Aorta (tissue), 5 donors: ENCODE measurements at regions not wholly inside any gene's neighbourhood (a gene's known extent, or its start where the extent isn't known, plus 50 kb on each side); places are given as distances from the start of the nearest gene placed in this dataset.

Source experiments
- ATAC-seq: fragments of 200-7000 bp; cut with Tn5 transposase; one replicate; pipeline ENCODE4 v1.9.1; 2022; ENCODE audit warnings: moderate library complexity; ENCODE audit not compliant: low FRiP score
- DNase-seq, 2 donors: peaks; one replicate each; pipeline ENCODE4 v3.0.0-alpha.2; 2020
- H3K27ac ChIP-seq, 2 donors: one replicate each; pipeline ENCODE4 v1.5.1; 2013; ENCODE audit warnings: low read length in 2 of 2, mild to moderate bottlenecking in 2 of 2, moderate library complexity in 2 of 2, control low read depth in 1 of 2, inconsistent platforms in 1 of 2, low read depth in 1 of 2
- H3K27me3 ChIP-seq, 2 donors: one replicate each; pipeline ENCODE4 v1.6.1; 2013; ENCODE audit warnings: control low read depth in 1 of 2, low read length in 1 of 2, mild to moderate bottlenecking in 1 of 2, moderate library complexity in 1 of 2; ENCODE audit not compliant: insufficient read depth in 2 of 2, control insufficient read depth in 1 of 2
- H3K36me3 ChIP-seq, 2 donors: one replicate each; pipeline ENCODE4 v1.6.1; 2013; ENCODE audit warnings: control low read depth in 1 of 2, low read length in 1 of 2, mild to moderate bottlenecking in 1 of 2; ENCODE audit not compliant: insufficient read depth in 2 of 2, control insufficient read depth in 1 of 2
- H3K4me1 ChIP-seq, 2 donors: one replicate each; pipeline ENCODE4 v1.6.1; 2013; ENCODE audit warnings: low read length in 2 of 2, control low read depth in 1 of 2, mild to moderate bottlenecking in 1 of 2, moderate library complexity in 1 of 2; ENCODE audit not compliant: insufficient read depth in 2 of 2, control insufficient read depth in 1 of 2
- H3K4me3 ChIP-seq, 2 donors: one replicate each; pipeline ENCODE4 v1.5.1; 2013; ENCODE audit warnings: low read length in 2 of 2, control low read depth in 1 of 2, mild to moderate bottlenecking in 1 of 2
- H3K9me3 ChIP-seq: one replicate; pipeline ENCODE4 v1.6.1; 2013; ENCODE audit warnings: mild to moderate bottlenecking, low read length; ENCODE audit not compliant: control insufficient read depth
- WGBS, 2 donors: extraction: QIAGEN DNeasy Blood & Tissue Kit; methylation state at CpG; one replicate each; pipeline ENCODE4 v1.1.7; 2013; 5-methylcytosine and 5-hydroxymethylcytosine counted together
- intact Hi-C, 2 donors: fragments of 100-400 bp; cut with DNase I; formaldehyde crosslinking; loops; one replicate each; pipeline versions ENCODE4 v1.14.2 to v1.15.0; 2022
- donor health status: healthy with polysubstance abuse.
- donor health status: Bipolar disorder and iron deficiency.
- donor health status: DM: no; HTN: no; CAD: no.
- donor health status: DM: no; HTN: no; CAD: no.
- donor health status: DM: yes; HTN: yes; CAD: no.

DNA sequence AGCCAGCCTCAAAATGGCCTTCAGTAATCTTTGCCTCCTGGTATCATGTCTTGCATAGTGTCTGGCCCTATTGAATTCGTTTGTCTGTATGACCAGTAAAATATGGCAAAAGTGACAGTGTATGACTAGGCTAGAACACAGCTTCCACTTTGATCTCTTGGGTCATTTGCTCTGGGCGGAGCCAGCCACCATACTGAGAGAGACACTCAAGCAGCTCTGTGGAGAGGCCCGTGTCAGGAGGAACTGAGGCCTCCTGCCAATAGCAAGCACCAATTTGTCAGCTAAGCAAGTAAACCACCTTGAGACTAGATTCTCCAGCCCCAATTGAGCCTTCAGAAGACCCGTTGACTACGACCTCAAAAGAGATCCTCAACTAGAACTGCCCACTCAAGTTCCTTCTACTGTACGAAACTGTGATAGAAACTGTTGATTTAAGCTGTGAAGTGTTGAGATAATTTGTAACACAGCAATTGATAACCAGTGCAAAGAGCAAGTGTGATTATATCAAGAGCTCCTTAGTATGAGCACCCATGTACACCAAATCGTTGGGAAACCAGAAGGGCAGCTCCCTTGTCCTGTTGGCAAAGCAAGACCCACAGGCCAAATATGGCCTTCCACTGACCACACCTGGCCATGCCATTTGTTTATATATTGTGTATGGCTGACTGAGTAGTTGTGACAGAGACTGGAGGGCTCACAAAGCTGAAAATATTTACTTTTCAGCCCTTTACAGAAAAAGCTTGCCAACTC lies 52.7 kb upstream of the SERBP1 start:
- no peaks in the 10 kb centered on the region for H3K9me3 ChIP-seq
- H3K36me3 ChIP-seq = no peaks in the 10 kb centered on the region
- H3K27me3 ChIP-seq = no peaks in the 10 kb centered on the region
- 91% methylated on average over 7 of the region's 7 CpGs for WGBS, 2 donors
- intact Hi-C loops = loop anchor here in 1 of 2 donors (10.0 kb wide), 1 partner anchor 58 kb away; no protein-coding TSS in a partner anchor
- no peak overlapping the region for H3K27ac ChIP-seq
- ATAC-seq (no peak), DNase-seq (no peak)
- H3K4me1 ChIP-seq = no peaks in the 10 kb centered on the region
- H3K4me3 ChIP-seq = no peak overlapping the region

GRCh38 chr1:67484492-67484891 lies 54.3 kb upstream of the SERBP1 start:
- WGBS, 2 donors = 50 to 53% methylated on average over 2 of the region's 2 CpGs
- ATAC-seq = no peak
- Histone ChIP-seq H3K36me3 (no peaks in the 10 kb centered on the region), H3K4me3 (no peak overlapping the region), H3K27ac (no peak overlapping the region), H3K4me1 (no peaks in the 10 kb centered on the region), H3K27me3 (no peaks in the 10 kb centered on the region), H3K9me3 (no peaks in the 10 kb centered on the region)
- DNase-seq = no peak
- intact Hi-C loops = loop anchor here in 1 of 2 donors (10.0 kb wide), 1 partner anchor 60 kb away; no protein-coding TSS in a partner anchor

GRCh38 chr1:67485046-67485811 lies 55.0 kb upstream of the SERBP1 start:
- H3K27ac ChIP-seq = no peak overlapping the region
- H3K27me3 ChIP-seq = no peaks in the 10 kb centered on the region
- no peak for ATAC-seq
- no peaks in the 10 kb centered on the region for H3K4me1 ChIP-seq
- H3K36me3 ChIP-seq = no peaks in the 10 kb centered on the region
- no peaks in the 10 kb centered on the region for H3K9me3 ChIP-seq
- whole genome bisulfite sequencing, 2 donors = 48 to 55% methylated on average over 3 of the region's 3 CpGs
- H3K4me3 ChIP-seq = no peak overlapping the region
- no peak for DNase-seq
- intact Hi-C loops = loop anchor here in 1 of 2 donors (10.0 kb wide), 1 partner anchor 60 kb away; no protein-coding TSS in a partner anchor

DNA sequence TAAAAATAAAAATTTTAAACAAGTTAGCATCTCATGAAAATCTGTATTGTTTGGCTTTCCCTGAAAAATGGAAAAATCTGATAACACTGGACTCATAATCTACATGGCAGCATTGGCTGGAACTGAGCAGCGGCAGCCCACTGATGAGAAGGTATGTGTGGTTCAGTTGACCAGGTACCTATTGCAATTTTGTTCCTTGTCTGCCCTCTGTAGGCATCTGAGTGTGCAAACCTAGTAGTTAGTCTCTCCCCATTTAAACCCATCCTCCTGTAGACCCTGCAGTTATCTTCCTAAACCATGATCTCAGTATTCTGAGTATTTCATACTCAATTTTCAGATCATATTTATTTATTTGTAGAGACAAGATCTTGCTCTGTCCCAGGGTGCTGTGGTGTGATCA lies 59.4 kb upstream of the SERBP1 start:
- Histone ChIP-seq H3K4me1 (no peaks in the 10 kb centered on the region), H3K36me3 (no peaks in the 10 kb centered on the region), H3K9me3 (no peaks in the 10 kb centered on the region), H3K27me3 (no peaks in the 10 kb centered on the region), H3K4me3 (no peak overlapping the region), H3K27ac (no peak overlapping the region)
- DNase-seq = no peak
- intact Hi-C loops = loop anchor here (10.0 kb wide), 1 partner anchor 65 kb away; no protein-coding TSS in a partner anchor
- no peak for ATAC-seq
- WGBS, 2 donors = 37 to 38% methylated on average over 1 of the region's 1 CpG

DNA sequence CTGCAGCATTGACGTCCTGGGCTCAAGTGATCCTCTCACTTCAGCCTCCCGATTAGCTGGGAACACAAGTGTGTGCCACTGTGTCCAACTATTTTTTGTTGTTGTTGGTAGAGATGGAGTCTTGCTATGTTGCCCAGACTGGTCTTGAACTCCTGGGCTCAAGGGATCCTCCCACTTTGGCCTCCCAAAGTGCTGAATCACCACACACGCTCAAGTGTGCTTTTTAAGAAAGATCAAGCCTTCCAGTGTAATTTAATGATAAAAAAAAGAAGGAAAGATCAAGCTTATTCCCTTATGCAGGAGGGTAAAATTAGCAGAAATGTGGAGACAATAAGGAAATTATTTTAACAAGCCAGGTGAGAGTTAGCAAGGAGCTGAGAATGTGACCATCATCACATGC lies 61.1 kb upstream of the SERBP1 start:
- 64 to 72% methylated on average over 3 of the region's 3 CpGs for WGBS, 2 donors
- Histone ChIP-seq H3K4me1 (no peaks in the 10 kb centered on the region), H3K36me3 (no peaks in the 10 kb centered on the region), H3K27ac (no peak overlapping the region), H3K9me3 (no peaks in the 10 kb centered on the region), H3K27me3 (no peaks in the 10 kb centered on the region), H3K4me3 (no peak overlapping the region)
- intact Hi-C loops = loop anchor here in 1 of 2 donors (10.0 kb wide), 1 partner anchor 66 kb away; no protein-coding TSS in a partner anchor
- DNase-seq = no peak
- no peak for ATAC-seq

GRCh38 chr1:67493148-67493547 lies 62.9 kb upstream of the SERBP1 start:
- DNase-seq (no peak), ATAC-seq (no peak)
- H3K9me3 ChIP-seq = no peaks in the 10 kb centered on the region
- H3K27ac ChIP-seq = no peak overlapping the region
- no peak overlapping the region for H3K4me3 ChIP-seq
- no peaks in the 10 kb centered on the region for H3K4me1 ChIP-seq
- H3K27me3 ChIP-seq = no peaks in the 10 kb centered on the region
- intact Hi-C loops = loop anchor here in 1 of 2 donors (10.0 kb wide), 1 partner anchor 68 kb away; no protein-coding TSS in a partner anchor
- H3K36me3 ChIP-seq = no peaks in the 10 kb centered on the region
- 84 to 86% methylated on average over 2 of the region's 2 CpGs for WGBS, 2 donors

DNA sequence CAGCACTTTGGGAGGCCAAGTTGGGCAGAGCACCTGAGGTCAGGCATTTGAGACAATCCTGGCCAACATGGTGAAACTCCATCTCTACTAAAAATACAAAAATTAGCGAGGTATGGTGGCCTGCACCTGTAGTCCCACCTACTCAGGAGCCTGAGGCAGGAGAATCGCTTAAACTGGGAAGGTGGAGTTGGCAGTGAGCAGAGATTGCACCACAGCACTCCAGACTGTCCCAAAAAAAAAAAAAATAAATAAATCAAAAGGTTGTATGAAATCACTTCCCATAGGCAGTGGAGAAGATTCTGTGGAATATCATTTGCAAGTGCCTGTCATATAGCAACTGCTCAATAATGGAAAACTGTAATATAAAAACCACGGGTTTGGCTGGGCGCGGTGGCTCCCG lies 65.1 kb upstream of the SERBP1 start:
- Histone ChIP-seq H3K27me3 (no peaks in the 10 kb centered on the region), H3K4me3 (no peak overlapping the region), H3K27ac (no peak overlapping the region), H3K9me3 (no peaks in the 10 kb centered on the region), H3K4me1 (no peaks in the 10 kb centered on the region), H3K36me3 (no peaks in the 10 kb centered on the region)
- no peak for DNase-seq
- intact Hi-C loops = loop anchor here in 1 of 2 donors (10.0 kb wide), 1 partner anchor 71 kb away; no protein-coding TSS in a partner anchor
- 94 to 95% methylated on average over 6 of the region's 6 CpGs for WGBS, 2 donors
- ATAC-seq = no peak

GRCh38 chr1:67496329-67496728 lies 66.1 kb upstream of the SERBP1 start:
- DNase-seq (no peak), ATAC-seq (no peak)
- Histone ChIP-seq H3K36me3 (no peaks in the 10 kb centered on the region), H3K4me1 (no peaks in the 10 kb centered on the region), H3K4me3 (no peak overlapping the region), H3K27me3 (no peaks in the 10 kb centered on the region), H3K9me3 (no peaks in the 10 kb centered on the region), H3K27ac (no peak overlapping the region)
- 88 to 92% methylated on average over 9 of the region's 9 CpGs for WGBS, 2 donors
- intact Hi-C loops = loop anchor here in 1 of 2 donors (10.0 kb wide), 1 partner anchor 72 kb away; no protein-coding TSS in a partner anchor
